HG02763 (cell line): ENCODE measurements at regions not wholly inside any gene's neighbourhood (a gene's known extent, or its start where the extent isn't known, plus 50 kb on each side); places are given as distances from the start of the nearest gene placed in this dataset.

Experiments
- ATAC-seq: cut with Tn5 transposase; IDR thresholded peaks from one replicate; pipeline ENCODE4 v1.9.1; 2021; ENCODE audit warnings: mild to moderate bottlenecking, moderate library complexity; ENCODE audit not compliant: unreplicated experiment

GRCh38 chr3:59593380-59593779 is 543.6 kb upstream of the CFAP20DC start:
- no peak for ATAC-seq

DNA sequence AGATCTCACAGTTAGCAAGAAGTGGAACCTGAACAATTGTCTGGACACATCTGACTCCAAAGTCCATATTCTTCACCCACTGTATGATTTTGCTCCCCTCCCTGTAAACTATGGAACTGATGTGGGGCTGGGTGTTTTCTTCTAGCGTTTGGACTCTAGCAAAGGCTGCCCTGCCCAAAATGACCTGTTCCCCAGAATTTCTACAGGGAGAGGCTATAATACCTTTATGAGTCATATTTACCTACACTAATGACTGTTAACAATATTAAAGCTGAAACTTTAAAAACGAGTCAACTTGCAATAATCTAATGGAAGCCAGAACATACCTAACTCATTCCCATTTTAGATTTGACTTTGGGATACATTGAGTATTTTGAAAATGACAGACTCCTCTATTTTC is 531.2 kb upstream of the CFAP20DC start:
- ATAC-seq, result no peak

DNA sequence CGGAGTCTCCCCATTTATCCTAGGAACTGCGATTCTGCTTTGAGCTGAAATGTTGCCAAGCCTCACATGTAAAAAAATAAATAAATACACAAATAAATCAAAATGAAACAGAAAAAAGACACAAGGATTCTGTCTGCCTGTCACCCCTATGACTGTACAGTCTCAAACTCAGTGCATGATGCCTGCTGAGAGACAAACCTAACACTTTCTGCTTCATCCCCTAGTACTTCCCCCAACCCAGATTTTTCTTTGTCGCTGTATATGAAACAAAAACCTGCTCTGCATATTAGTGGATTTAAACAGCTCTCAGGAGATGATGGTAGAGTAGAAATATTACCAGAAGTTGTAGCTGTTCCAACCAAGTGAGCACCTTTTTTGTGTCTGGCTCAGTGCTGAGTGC is 530.7 kb upstream of the CFAP20DC start:
- no peak for ATAC-seq

GRCh38 chr3:59578129-59578528 is 528.3 kb upstream of the CFAP20DC start:
- no peak for ATAC-seq

GRCh38 chr3:59576606-59577005 is 526.8 kb upstream of the CFAP20DC start:
- no peak for ATAC-seq

DNA sequence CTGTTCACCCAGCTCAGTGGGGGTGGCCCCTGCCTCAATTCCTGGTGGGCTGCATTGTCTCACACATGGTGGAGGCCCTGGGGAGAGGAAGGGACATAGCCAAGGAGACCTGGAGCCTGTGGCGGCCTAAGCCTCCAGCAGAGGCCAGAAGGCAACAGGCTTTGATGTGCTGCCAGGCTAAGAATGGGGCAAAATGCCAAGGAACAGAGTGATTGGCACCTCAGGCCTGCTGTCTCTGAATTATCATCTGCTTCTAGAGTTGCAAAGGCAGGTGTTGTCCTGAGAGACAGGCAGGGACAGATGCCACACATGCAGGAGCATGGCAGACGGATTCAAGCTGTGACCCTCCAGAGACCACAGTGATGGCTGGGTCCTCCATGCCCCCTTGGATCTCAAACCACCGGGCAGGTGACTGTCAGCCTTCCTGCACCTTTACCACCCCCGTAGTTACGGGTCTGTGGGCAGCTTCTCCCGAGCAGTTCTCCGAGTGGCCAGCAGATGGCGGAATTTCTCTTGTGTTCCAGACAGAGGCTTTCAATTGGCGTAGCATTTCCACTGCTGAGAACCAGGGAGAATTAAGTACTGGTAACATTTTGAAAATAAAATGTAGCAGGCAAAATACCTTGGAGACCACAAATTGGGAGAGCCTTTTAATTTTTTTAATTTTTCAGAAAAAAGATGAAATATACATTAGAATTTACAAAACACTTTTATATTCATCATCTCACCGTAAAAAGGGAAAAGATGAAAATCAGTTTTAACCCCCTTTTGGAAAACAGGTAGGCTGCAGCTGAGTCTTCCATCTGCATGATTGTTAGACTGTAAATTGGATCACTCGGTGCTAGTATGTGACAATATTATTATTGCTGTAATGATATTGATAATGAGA is 525.5 kb upstream of the CFAP20DC start:
- ATAC-seq, result peak; percentile 68

GRCh38 chr3:59573911-59574310 is 524.1 kb upstream of the CFAP20DC start:
- ATAC-seq, result no peak

DNA sequence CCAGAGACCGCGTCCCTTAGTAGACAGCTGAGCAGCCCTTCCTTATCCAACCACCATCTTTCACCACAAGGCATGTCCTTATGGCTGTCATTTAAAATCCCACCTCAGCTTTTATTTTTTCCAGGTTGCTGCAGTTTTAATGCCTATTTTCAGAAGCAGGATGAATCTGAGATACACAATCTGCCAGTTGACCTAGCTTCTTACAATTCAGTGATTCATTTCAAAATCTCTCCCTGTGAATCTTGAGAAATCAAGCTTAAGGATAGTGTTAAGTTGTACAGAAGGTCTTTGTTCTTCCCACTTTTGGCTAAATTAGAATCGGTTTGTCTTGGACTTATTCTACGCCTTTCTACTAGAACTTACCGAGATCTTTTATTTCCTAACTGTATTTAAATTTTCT is 522.3 kb upstream of the CFAP20DC start:
- no peak for ATAC-seq

GRCh38 chr3:59570806-59571205 is 521.0 kb upstream of the CFAP20DC start:
- ATAC-seq, result no peak

GRCh38 chr3:59567661-59568060 is 517.8 kb upstream of the CFAP20DC start:
- no peak for ATAC-seq

- ATAC-seq, result peak; percentile 98
Observed at GRCh38 chr3:59566481-59566975, 516.7 kb upstream of the CFAP20DC start.

DNA sequence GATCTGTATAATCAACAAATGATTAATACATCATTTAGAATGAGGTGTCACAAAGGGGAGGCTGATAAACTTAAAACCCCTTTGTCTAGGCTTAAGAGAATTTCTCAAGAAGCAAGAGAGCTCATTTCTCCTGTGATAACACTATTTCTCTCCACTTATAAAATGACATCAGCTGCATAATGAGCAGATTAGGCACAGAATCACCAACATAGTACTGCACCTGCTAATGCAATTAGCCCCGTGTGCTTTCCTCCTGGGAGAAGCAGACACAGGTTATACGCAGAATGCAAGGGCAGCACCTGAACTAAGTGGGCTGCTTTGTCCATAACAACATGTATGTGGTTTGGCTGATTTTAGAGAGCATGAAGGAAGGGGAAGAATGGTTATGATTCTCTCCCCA is 515.3 kb upstream of the CFAP20DC start:
- no peak for ATAC-seq

GRCh38 chr3:59563966-59564365 is 514.1 kb upstream of the CFAP20DC start:
- no peak for ATAC-seq

- ATAC-seq, result no peak
Observed at GRCh38 chr3:59563072-59563605, 513.3 kb upstream of the CFAP20DC start.

DNA sequence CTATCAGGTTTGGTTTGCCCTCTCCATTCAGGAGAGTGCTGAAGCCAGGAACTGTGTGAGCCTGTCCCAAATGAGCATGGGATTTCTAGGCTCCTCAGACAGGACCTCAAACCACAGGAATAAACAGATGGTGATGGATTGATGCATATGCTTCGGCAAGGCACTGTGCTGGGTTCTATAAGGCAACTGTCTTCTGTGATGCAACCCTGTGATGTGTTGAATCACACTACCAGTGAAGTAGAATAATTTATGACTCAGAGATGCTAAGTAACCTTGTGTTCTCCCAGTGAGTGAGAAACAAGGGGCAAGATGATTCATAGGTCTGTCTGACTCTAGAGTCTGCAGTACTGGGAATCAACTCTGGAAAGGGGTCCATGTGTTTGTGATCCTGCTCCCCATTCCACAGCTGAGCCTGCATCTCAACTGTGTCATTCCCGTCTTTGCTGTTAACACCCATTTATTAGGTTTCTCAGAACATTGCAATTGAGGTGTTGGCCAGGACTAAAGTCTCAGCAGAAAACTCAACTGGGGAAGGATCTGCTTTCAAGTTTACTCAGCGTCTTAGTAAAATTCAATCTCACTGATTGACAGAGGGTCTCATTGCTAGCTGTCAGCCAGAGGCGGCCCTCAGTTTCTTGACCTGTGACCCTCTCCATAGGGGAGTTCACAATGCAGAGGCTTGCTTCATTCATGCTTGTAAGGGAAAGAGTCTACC is 510.1 kb upstream of the CFAP20DC start:
- no peak for ATAC-seq

- no peak for ATAC-seq
Observed at GRCh38 chr3:59558906-59559720, 509.3 kb upstream of the CFAP20DC start.

- ATAC-seq, result no peak
Observed at GRCh38 chr3:59555593-59556315, 505.9 kb upstream of the CFAP20DC start.

DNA sequence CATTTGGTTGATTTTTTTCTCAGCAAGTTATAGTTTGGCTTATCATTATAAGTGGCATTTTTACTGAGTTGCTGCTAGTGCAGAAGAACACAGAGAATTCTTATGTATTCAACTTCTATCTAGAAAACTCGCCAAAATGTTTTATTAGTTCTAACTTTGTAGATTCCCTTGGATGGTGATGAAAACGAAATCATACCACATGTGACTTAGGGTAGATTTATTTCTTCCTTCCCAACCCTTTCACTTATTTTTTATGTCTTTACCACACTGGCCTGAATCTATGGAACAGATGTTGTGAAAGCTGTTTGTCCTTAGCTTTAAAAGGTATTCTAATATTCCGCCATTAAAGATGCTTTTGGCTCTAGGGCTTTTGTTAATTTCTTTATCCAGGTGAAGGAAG is 503.3 kb upstream of the CFAP20DC start:
- no peak for ATAC-seq

DNA sequence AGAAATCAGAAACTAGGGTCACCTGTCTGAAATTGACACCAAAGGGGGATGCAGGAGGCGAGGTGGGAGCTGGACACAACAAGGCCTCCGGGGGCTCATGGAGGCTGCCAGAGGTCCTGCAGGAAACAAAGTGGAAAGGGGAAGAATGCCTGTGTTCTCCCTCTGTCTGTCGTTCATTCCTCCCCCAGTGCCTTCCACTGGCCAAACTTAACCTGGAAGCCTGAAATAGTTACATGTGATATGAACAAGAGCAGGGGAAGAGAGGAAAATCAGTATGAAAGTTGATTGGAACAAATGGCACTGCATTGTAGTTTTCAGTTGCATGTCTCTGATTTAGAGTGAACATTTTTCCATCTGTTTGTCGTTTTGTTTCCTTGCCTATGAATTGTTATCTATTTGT is 502.0 kb upstream of the CFAP20DC start:
- no peak for ATAC-seq

DNA sequence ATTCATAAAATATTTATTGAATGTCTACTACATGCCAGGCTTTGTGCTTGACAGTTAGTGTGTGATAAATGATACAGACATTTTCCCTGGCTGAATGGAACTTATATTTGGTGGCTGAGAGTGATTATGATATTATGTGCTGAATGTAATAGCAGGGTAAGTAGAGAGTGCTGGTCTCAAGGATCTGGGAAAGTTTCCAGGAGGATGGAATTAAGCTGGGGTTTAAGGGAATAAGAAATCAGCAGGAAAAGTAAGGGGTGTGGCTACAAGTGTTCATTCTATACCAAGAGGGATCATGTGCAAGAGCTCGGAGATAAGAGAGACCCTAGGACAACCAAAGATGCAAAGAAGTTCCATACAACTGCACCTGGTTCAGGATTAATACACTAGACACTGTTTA is 500.1 kb upstream of the CFAP20DC start:
- no peak for ATAC-seq
